Glutamatergic neuron (in vitro differentiated cells): ENCODE measurements at regions not wholly inside any gene's neighbourhood (a gene's known extent, or its start where the extent isn't known, plus 50 kb on each side); places are given as distances from the start of the nearest gene placed in this dataset.

ENCODE experiments used
- DNase-seq: peaks from one replicate; pipeline ENCODE4 v3.0.0; 2022
- H3K27ac Mint-ChIP-seq: one replicate; pipeline ENCODE4 v1.8.0; 2020; ENCODE audit warnings: mild to moderate bottlenecking, mixed read lengths, inconsistent platforms; ENCODE audit not compliant: unreplicated experiment
- H3K27me3 Mint-ChIP-seq: one replicate; pipeline ENCODE4 v1.8.0; 2020; ENCODE audit warnings: mild to moderate bottlenecking, moderate library complexity, mixed read lengths, inconsistent platforms; ENCODE audit not compliant: unreplicated experiment
- H3K36me3 Mint-ChIP-seq: one replicate; pipeline ENCODE4 v1.8.0; 2020; ENCODE audit warnings: mild to moderate bottlenecking, mixed read lengths, inconsistent platforms; ENCODE audit not compliant: unreplicated experiment
- H3K4me1 Mint-ChIP-seq: one replicate; pipeline ENCODE4 v1.8.0; 2020; ENCODE audit warnings: mild to moderate bottlenecking, low read depth, mixed read lengths, inconsistent platforms; ENCODE audit not compliant: unreplicated experiment
- H3K4me3 Mint-ChIP-seq: one replicate; pipeline ENCODE4 v1.8.0; 2020; ENCODE audit warnings: mild to moderate bottlenecking, mixed read lengths, inconsistent platforms; ENCODE audit not compliant: unreplicated experiment
- H3K9me3 Mint-ChIP-seq: one replicate; pipeline ENCODE4 v1.8.0; 2020; ENCODE audit warnings: mild to moderate bottlenecking, moderate library complexity, mixed read lengths, inconsistent platforms; ENCODE audit not compliant: unreplicated experiment
- CTCF ChIP-seq: fragments of 200-600 bp; sonication (generic); IDR thresholded peaks from one replicate; pipeline ENCODE4 v1.5.0; 2021; ENCODE audit not compliant: partially characterized antibody, unreplicated experiment

DNA sequence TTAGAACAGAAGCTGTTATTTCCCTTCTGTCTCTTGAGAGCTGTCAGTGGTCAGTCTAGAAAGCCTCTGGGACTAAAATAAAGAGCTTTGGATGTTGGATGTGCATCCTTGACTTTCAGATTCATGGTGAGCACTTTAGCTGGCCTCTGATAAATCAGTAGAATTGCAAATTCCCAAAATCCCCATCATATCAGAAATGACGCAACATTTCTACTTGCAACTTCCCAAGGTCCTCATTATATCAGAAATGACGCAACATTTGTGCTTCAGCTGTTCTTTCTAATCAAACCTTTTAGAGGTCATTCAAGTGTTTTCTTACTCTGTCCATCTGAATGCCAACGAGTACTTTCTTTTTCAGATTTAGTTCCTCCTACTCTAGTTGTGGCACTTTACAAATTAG, 167.3 kb upstream of the MOCS2 start:
- Mint-ChIP-seq H3K27ac (no peak overlapping the region), H3K27me3 (no peaks in the 10 kb centered on the region), H3K36me3 (no peaks in the 10 kb centered on the region), H3K4me3 (no peak overlapping the region), H3K9me3 (no peaks in the 10 kb centered on the region), H3K4me1 (no peaks in the 10 kb centered on the region)
- TF ChIP-seq CTCF: no peak
- DNase-seq: no peak

DNA sequence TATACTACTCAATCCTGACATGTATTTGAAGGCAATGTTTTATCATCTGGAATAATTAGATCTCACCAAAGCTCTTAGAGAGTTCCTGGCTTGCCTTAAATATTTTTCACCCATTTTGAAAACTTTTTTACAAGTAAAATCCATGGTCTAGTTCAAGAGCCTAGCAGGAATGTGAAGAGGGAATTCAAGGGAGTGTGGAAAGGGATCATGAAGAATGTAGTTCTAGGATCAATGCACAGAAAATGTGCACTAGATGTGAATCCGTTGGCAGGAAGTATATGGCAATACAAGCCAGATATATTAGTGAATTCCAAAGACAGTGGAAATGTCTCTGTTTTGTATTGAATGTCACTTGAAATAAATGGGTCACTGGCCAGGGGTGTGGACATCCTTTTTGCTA, 167.9 kb upstream of the MOCS2 start:
- Mint-ChIP-seq H3K27me3 (no peaks in the 10 kb centered on the region), H3K4me3 (no peak overlapping the region), H3K9me3 (no peaks in the 10 kb centered on the region), H3K4me1 (no peaks in the 10 kb centered on the region), H3K36me3 (no peaks in the 10 kb centered on the region), H3K27ac (no peak overlapping the region)
- no peak for DNase-seq
- no peak for TF ChIP-seq CTCF

GRCh38 chr5:53287573-53287972, 178.0 kb upstream of the MOCS2 start:
- Mint-ChIP-seq H3K4me1 (no peaks in the 10 kb centered on the region), H3K4me3 (no peak overlapping the region), H3K27me3 (no peaks in the 10 kb centered on the region), H3K36me3 (no peaks in the 10 kb centered on the region), H3K27ac (no peak overlapping the region), H3K9me3 (peaks cover 2% of the 10 kb centered on the region)
- no peak for TF ChIP-seq CTCF
- DNase-seq: no peak

DNA sequence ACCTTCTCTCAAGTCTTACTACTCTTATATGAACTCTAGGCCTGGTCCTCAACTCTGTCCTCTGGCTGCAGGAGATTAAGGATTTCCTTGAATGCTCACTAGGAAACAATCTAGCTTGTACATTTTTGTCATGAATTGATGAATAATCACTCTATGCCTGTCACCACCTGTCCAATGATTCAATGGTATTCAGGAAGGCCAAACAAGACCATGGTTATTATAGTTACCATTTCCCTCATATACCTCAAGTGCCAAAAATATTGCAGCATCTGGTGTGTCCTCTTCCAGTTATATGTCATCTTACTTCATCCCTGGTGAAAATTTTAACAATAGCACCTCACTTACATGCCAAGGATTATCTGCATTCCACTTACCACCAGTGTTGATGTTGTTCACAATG, 179.0 kb upstream of the MOCS2 start:
- TF ChIP-seq CTCF: no peak
- no peak for DNase-seq
- Mint-ChIP-seq H3K4me3 (no peak overlapping the region), H3K36me3 (no peaks in the 10 kb centered on the region), H3K9me3 (peaks cover 2% of the 10 kb centered on the region), H3K27me3 (no peaks in the 10 kb centered on the region), H3K4me1 (no peaks in the 10 kb centered on the region), H3K27ac (no peak overlapping the region)

DNA sequence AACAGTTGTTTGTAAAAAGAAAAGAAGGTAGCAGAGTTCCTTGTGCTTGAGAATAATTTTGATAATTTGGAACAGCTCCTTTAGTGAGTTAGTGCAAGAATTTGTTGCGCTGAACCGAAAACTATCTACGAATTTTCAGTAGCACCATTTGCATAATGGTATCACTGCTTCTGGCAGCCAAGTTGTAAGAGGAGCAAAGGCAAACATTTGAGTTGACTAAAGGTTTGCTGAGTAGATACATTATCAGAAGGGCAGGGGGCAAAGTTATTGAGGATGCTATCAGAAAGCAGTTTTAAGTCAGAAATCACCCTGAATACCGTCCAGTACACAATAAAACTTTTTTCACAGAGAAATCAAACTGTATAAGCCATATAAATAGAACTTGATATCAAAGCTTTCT, 181.5 kb upstream of the MOCS2 start:
- no peak for TF ChIP-seq CTCF
- H3K27ac Mint-ChIP-seq: no peak overlapping the region
- no peaks in the 10 kb centered on the region for H3K36me3 Mint-ChIP-seq
- DNase-seq: no peak
- no peaks in the 10 kb centered on the region for H3K27me3 Mint-ChIP-seq
- H3K4me1 Mint-ChIP-seq: no peaks in the 10 kb centered on the region
- peaks cover 2% of the 10 kb centered on the region for H3K9me3 Mint-ChIP-seq
- no peak overlapping the region for H3K4me3 Mint-ChIP-seq
